T-helper 17 cell (primary cell): ENCODE measurements at regions not wholly inside any gene's neighbourhood (a gene's known extent, or its start where the extent isn't known, plus 50 kb on each side); places are given as distances from the start of the nearest gene placed in this dataset.

ENCODE experiments used
- ATAC-seq: fragments of 150-1000 bp; cut with Tn5 transposase; 2 replicates; pipeline ENCODE4 v1.10.0; 2021; ENCODE audit warnings: mild to moderate bottlenecking, moderate library complexity
- DNase-seq, 3 donors: peaks; one replicate each; pipeline versions ENCODE4 v3.0.0 to v3.0.0-alpha.2; 2020 to 2021
- H3K9me3 ChIP-seq: one replicate; pipeline ENCODE4 v1.7.0; 2013; ENCODE audit warnings: low read length, mild to moderate bottlenecking; ENCODE audit not compliant: control insufficient read depth, poor library complexity, severe bottlenecking
- H3K27ac Mint-ChIP-seq: one replicate; pipeline ENCODE4 v1.8.0; 2022; ENCODE audit warnings: mild to moderate bottlenecking, moderate library complexity, mixed read lengths
- H3K27me3 Mint-ChIP-seq: one replicate; pipeline ENCODE4 v1.8.0; 2022; ENCODE audit warnings: mixed read lengths
- H3K36me3 Mint-ChIP-seq: one replicate; pipeline ENCODE4 v1.8.0; 2022; ENCODE audit warnings: low read depth, mixed read lengths
- H3K4me1 Mint-ChIP-seq: one replicate; pipeline ENCODE4 v1.8.0; 2022; ENCODE audit warnings: mild to moderate bottlenecking, mixed read lengths
- H3K4me3 Mint-ChIP-seq: one replicate; pipeline ENCODE4 v1.8.0; 2022; ENCODE audit warnings: mild to moderate bottlenecking, moderate library complexity, mixed read lengths

GRCh38 chr16:86215233-86215978 is 294.9 kb upstream of the FOXF1 start:
- H3K27ac Mint-ChIP-seq: no peak overlapping the region

GRCh38 chr16:86215979-86216585 is 294.2 kb upstream of the FOXF1 start:
- Mint-ChIP-seq H3K4me1 (peaks cover 2% of the 10 kb centered on the region), H3K27me3 (peaks cover 31% of the 10 kb centered on the region), H3K4me3 (no peak overlapping the region), H3K27ac (no peak overlapping the region), H3K36me3 (no peaks in the 10 kb centered on the region)
- H3K9me3 ChIP-seq: no peaks in the 10 kb centered on the region
- ATAC-seq (no peak), DNase-seq (no peak)

More at GRCh38 chr16:86215233-86215978, 294.9 kb upstream of the FOXF1 start:
- DNase-seq: no peak
- no peaks in the 10 kb centered on the region for H3K9me3 ChIP-seq
- peaks cover 2% of the 10 kb centered on the region for H3K4me1 Mint-ChIP-seq
- H3K27me3 Mint-ChIP-seq: peaks cover 25% of the 10 kb centered on the region
- no peaks in the 10 kb centered on the region for H3K36me3 Mint-ChIP-seq
- ATAC-seq: no peak
- no peak overlapping the region for H3K4me3 Mint-ChIP-seq

GRCh38 chr16:86216591-86216990 is 293.7 kb upstream of the FOXF1 start:
- no peak overlapping the region for H3K27ac Mint-ChIP-seq
- H3K36me3 Mint-ChIP-seq: no peaks in the 10 kb centered on the region
- DNase-seq (no peak), ATAC-seq (no peak)
- H3K4me3 Mint-ChIP-seq: no peak overlapping the region
- H3K4me1 Mint-ChIP-seq: peaks cover 2% of the 10 kb centered on the region
- H3K9me3 ChIP-seq: no peaks in the 10 kb centered on the region
- H3K27me3 Mint-ChIP-seq: peaks cover 35% of the 10 kb centered on the region

GRCh38 chr16:86217001-86217890 is 293.1 kb upstream of the FOXF1 start:
- no peaks in the 10 kb centered on the region for H3K36me3 Mint-ChIP-seq
- peaks cover 41% of the 10 kb centered on the region for H3K27me3 Mint-ChIP-seq
- peaks cover 2% of the 10 kb centered on the region for H3K4me1 Mint-ChIP-seq

GRCh38 chr16:86217891-86218270 is 292.4 kb upstream of the FOXF1 start:
- Mint-ChIP-seq H3K4me1 (peaks cover 2% of the 10 kb centered on the region), H3K36me3 (no peaks in the 10 kb centered on the region), H3K4me3 (no peak overlapping the region), H3K27me3 (peaks cover 44% of the 10 kb centered on the region), H3K27ac (no peak overlapping the region)
- no peak for DNase-seq
- no peaks in the 10 kb centered on the region for H3K9me3 ChIP-seq
- ATAC-seq: no peak

More at GRCh38 chr16:86217001-86217890, 293.1 kb upstream of the FOXF1 start:
- H3K9me3 ChIP-seq: no peaks in the 10 kb centered on the region
- no peak for DNase-seq
- no peak overlapping the region for H3K27ac Mint-ChIP-seq
- no peak overlapping the region for H3K4me3 Mint-ChIP-seq
- no peak for ATAC-seq

- ATAC-seq: no peak
- no peaks in the 10 kb centered on the region for H3K9me3 ChIP-seq
- H3K4me3 Mint-ChIP-seq: no peak overlapping the region
- no peak overlapping the region for H3K27ac Mint-ChIP-seq
- H3K4me1 Mint-ChIP-seq: peaks cover 2% of the 10 kb centered on the region
- H3K36me3 Mint-ChIP-seq: no peaks in the 10 kb centered on the region
- DNase-seq: no peak
- H3K27me3 Mint-ChIP-seq: peaks cover 50% of the 10 kb centered on the region
These were observed 291.7 kb upstream of the FOXF1 start for GRCh38 chr16:86218479-86219170.

GRCh38 chr16:86219655-86220445 is 290.5 kb upstream of the FOXF1 start:
- DNase-seq (no peak), ATAC-seq (no peak)

GRCh38 chr16:86220561-86220960 is 289.8 kb upstream of the FOXF1 start:
- ATAC-seq (no peak), DNase-seq (no peak)
- Mint-ChIP-seq H3K36me3 (no peaks in the 10 kb centered on the region), H3K27me3 (peaks cover 50% of the 10 kb centered on the region), H3K27ac (no peak overlapping the region), H3K4me3 (no peak overlapping the region), H3K4me1 (peaks cover 2% of the 10 kb centered on the region)
- H3K9me3 ChIP-seq: no peaks in the 10 kb centered on the region

More at GRCh38 chr16:86219655-86220445, 290.5 kb upstream of the FOXF1 start:
- Mint-ChIP-seq H3K27ac (no peak overlapping the region), H3K4me1 (peaks cover 2% of the 10 kb centered on the region), H3K36me3 (no peaks in the 10 kb centered on the region), H3K27me3 (peaks cover 50% of the 10 kb centered on the region), H3K4me3 (no peak overlapping the region)
- H3K9me3 ChIP-seq: no peaks in the 10 kb centered on the region

- Mint-ChIP-seq H3K36me3 (no peaks in the 10 kb centered on the region), H3K4me1 (peaks cover 2% of the 10 kb centered on the region), H3K27me3 (peaks cover 44% of the 10 kb centered on the region), H3K27ac (no peak overlapping the region), H3K4me3 (no peak overlapping the region)
- no peaks in the 10 kb centered on the region for H3K9me3 ChIP-seq
- ATAC-seq: no peak
- no peak for DNase-seq
These were observed 289.2 kb upstream of the FOXF1 start for GRCh38 chr16:86221085-86221484.

GRCh38 chr16:86222547-86222946 is 287.8 kb upstream of the FOXF1 start:
- no peak overlapping the region for H3K27ac Mint-ChIP-seq
- H3K9me3 ChIP-seq: no peaks in the 10 kb centered on the region
- no peaks in the 10 kb centered on the region for H3K36me3 Mint-ChIP-seq
- H3K27me3 Mint-ChIP-seq: peaks cover 39% of the 10 kb centered on the region
- ATAC-seq: no peak
- H3K4me1 Mint-ChIP-seq: peaks cover 2% of the 10 kb centered on the region
- no peak overlapping the region for H3K4me3 Mint-ChIP-seq
- no peak for DNase-seq

GRCh38 chr16:86222965-86223551 is 287.3 kb upstream of the FOXF1 start:
- Mint-ChIP-seq H3K36me3 (no peaks in the 10 kb centered on the region), H3K27me3 (peaks cover 41% of the 10 kb centered on the region), H3K4me3 (no peak overlapping the region), H3K27ac (no peak overlapping the region), H3K4me1 (peaks cover 2% of the 10 kb centered on the region)
- no peak for ATAC-seq
- DNase-seq: no peak
- no peaks in the 10 kb centered on the region for H3K9me3 ChIP-seq

GRCh38 chr16:86224126-86224525 is 286.2 kb upstream of the FOXF1 start:
- DNase-seq (no peak), ATAC-seq (no peak)
- H3K4me1 Mint-ChIP-seq: no peaks in the 10 kb centered on the region
- H3K9me3 ChIP-seq: no peaks in the 10 kb centered on the region
- H3K36me3 Mint-ChIP-seq: no peaks in the 10 kb centered on the region
- H3K4me3 Mint-ChIP-seq: no peak overlapping the region
- H3K27me3 Mint-ChIP-seq: peaks cover 41% of the 10 kb centered on the region
- no peak overlapping the region for H3K27ac Mint-ChIP-seq
